ENCODE measurements at regions not wholly inside any gene's neighbourhood (a gene's known extent, or its start where the extent isn't known, plus 50 kb on each side); places are given as distances from the start of the nearest gene placed in this dataset.

- Histone ChIP-seq H3K27me3 (ENCODE audit: control insufficient read depth, insufficient read depth, low read length) (no peaks in the 10 kb centered on the region), H3K36me3 (ENCODE audit: control insufficient read depth, insufficient read depth, low read length) (peaks cover 4% of the 10 kb centered on the region; the same call in 1 of the 2 replicates), H3K9me3 (ENCODE audit: control insufficient read depth, insufficient read depth, low read length) (no peaks in the 10 kb centered on the region), H3K4me1 (ENCODE audit: control insufficient read depth, insufficient read depth, low read length) (peaks cover 7% of the 10 kb centered on the region), H3K4me3 (ENCODE audit: low read length) (no peak overlapping the region), H3K27ac (ENCODE audit: low read length) (no peak overlapping the region)
- DNase-seq (ENCODE audit: low read depth, low spot score) = no peak
- no CpG with 5 or more reads among the region's 4 CpGs for WGBS (ENCODE audit: insufficient coverage, insufficient read length)
These were observed 289.1 kb upstream of the RTL1 start for GRCh38 chr14:101192661-101193000.

- DNase-seq (ENCODE audit: low read depth, low spot score) = no peak
- Histone ChIP-seq H3K4me1 (ENCODE audit: control insufficient read depth, insufficient read depth, low read length) (peaks cover 7% of the 10 kb centered on the region), H3K36me3 (ENCODE audit: control insufficient read depth, insufficient read depth, low read length) (peaks cover 4% of the 10 kb centered on the region; the same call in 1 of the 2 replicates), H3K27ac (ENCODE audit: low read length) (no peak overlapping the region), H3K27me3 (ENCODE audit: control insufficient read depth, insufficient read depth, low read length) (no peaks in the 10 kb centered on the region), H3K4me3 (ENCODE audit: low read length) (no peak overlapping the region), H3K9me3 (ENCODE audit: control insufficient read depth, insufficient read depth, low read length) (no peaks in the 10 kb centered on the region)
- no CpG with 5 or more reads among the region's 16 CpGs for WGBS (ENCODE audit: insufficient coverage, insufficient read length)
These were observed 289.8 kb upstream of the RTL1 start for GRCh38 chr14:101193106-101193844.

GRCh38 chr14:101193845-101194372 lies 290.4 kb upstream of the RTL1 start:
- Histone ChIP-seq H3K36me3 (ENCODE audit: control insufficient read depth, insufficient read depth, low read length) (peaks cover 4% of the 10 kb centered on the region; the same call in 1 of the 2 replicates), H3K4me3 (ENCODE audit: low read length) (no peak overlapping the region), H3K4me1 (ENCODE audit: control insufficient read depth, insufficient read depth, low read length) (peaks cover 7% of the 10 kb centered on the region), H3K9me3 (ENCODE audit: control insufficient read depth, insufficient read depth, low read length) (no peaks in the 10 kb centered on the region), H3K27ac (ENCODE audit: low read length) (no peak overlapping the region), H3K27me3 (ENCODE audit: control insufficient read depth, insufficient read depth, low read length) (no peaks in the 10 kb centered on the region)
- DNase-seq (ENCODE audit: low read depth, low spot score) = no peak
- WGBS (ENCODE audit: insufficient coverage, insufficient read length) = no CpG with 5 or more reads among the region's 15 CpGs

- WGBS (ENCODE audit: insufficient coverage, insufficient read length) = no CpG with 5 or more reads among the region's 20 CpGs
- Histone ChIP-seq H3K27me3 (ENCODE audit: control insufficient read depth, insufficient read depth, low read length) (no peaks in the 10 kb centered on the region), H3K36me3 (ENCODE audit: control insufficient read depth, insufficient read depth, low read length) (peaks cover 4% of the 10 kb centered on the region; the same call in 1 of the 2 replicates), H3K4me3 (ENCODE audit: low read length) (no peak overlapping the region), H3K9me3 (ENCODE audit: control insufficient read depth, insufficient read depth, low read length) (no peaks in the 10 kb centered on the region), H3K27ac (ENCODE audit: low read length) (no peak overlapping the region), H3K4me1 (ENCODE audit: control insufficient read depth, insufficient read depth, low read length) (peaks cover 7% of the 10 kb centered on the region)
- DNase-seq (ENCODE audit: low read depth, low spot score) = no peak
These were observed 291.1 kb upstream of the RTL1 start for GRCh38 chr14:101194373-101195308.

GRCh38 chr14:101195309-101195901 lies 291.9 kb upstream of the RTL1 start:
- Histone ChIP-seq H3K27me3 (ENCODE audit: control insufficient read depth, insufficient read depth, low read length) (no peaks in the 10 kb centered on the region), H3K27ac (ENCODE audit: low read length) (no peak overlapping the region), H3K4me3 (ENCODE audit: low read length) (no peak overlapping the region), H3K4me1 (ENCODE audit: control insufficient read depth, insufficient read depth, low read length) (peaks cover 7% of the 10 kb centered on the region), H3K9me3 (ENCODE audit: control insufficient read depth, insufficient read depth, low read length) (no peaks in the 10 kb centered on the region), H3K36me3 (ENCODE audit: control insufficient read depth, insufficient read depth, low read length) (peaks cover 4% of the 10 kb centered on the region; the same call in 1 of the 2 replicates)
- no peak for DNase-seq (ENCODE audit: low read depth, low spot score)
- WGBS (ENCODE audit: insufficient coverage, insufficient read length) = no CpG with 5 or more reads among the region's 12 CpGs

- DNase-seq (ENCODE audit: low read depth, low spot score) = no peak
- Histone ChIP-seq H3K27me3 (ENCODE audit: control insufficient read depth, insufficient read depth, low read length) (no peaks in the 10 kb centered on the region), H3K9me3 (ENCODE audit: control insufficient read depth, insufficient read depth, low read length) (no peaks in the 10 kb centered on the region), H3K4me3 (ENCODE audit: low read length) (no peak overlapping the region), H3K36me3 (ENCODE audit: control insufficient read depth, insufficient read depth, low read length) (peaks cover 4% of the 10 kb centered on the region; the same call in 1 of the 2 replicates), H3K4me1 (ENCODE audit: control insufficient read depth, insufficient read depth, low read length) (peaks cover 7% of the 10 kb centered on the region), H3K27ac (ENCODE audit: low read length) (no peak overlapping the region)
- no CpG with 5 or more reads among the region's 11 CpGs for WGBS (ENCODE audit: insufficient coverage, insufficient read length)
These were observed 292.7 kb upstream of the RTL1 start for GRCh38 chr14:101196051-101196712.

GRCh38 chr14:101196795-101197590 lies 293.5 kb upstream of the RTL1 start:
- H3K4me1 ChIP-seq (ENCODE audit: control insufficient read depth, insufficient read depth, low read length) = peaks cover 7% of the 10 kb centered on the region
- no peak overlapping the region for H3K27ac ChIP-seq (ENCODE audit: low read length)
- peaks cover 4% of the 10 kb centered on the region; the same call in 1 of the 2 replicates for H3K36me3 ChIP-seq (ENCODE audit: control insufficient read depth, insufficient read depth, low read length)
- H3K9me3 ChIP-seq (ENCODE audit: control insufficient read depth, insufficient read depth, low read length) = no peaks in the 10 kb centered on the region
- WGBS (ENCODE audit: insufficient coverage, insufficient read length) = no CpG with 5 or more reads among the region's 11 CpGs
- DNase-seq (ENCODE audit: low read depth, low spot score) = no peak
- no peak overlapping the region for H3K4me3 ChIP-seq (ENCODE audit: low read length)
- H3K27me3 ChIP-seq (ENCODE audit: control insufficient read depth, insufficient read depth, low read length) = no peaks in the 10 kb centered on the region

- H3K27ac ChIP-seq (ENCODE audit: low read length) = no peak overlapping the region
- no CpG with 5 or more reads among the region's 18 CpGs for whole genome bisulfite sequencing (ENCODE audit: insufficient coverage, insufficient read length)
- DNase-seq (ENCODE audit: low read depth, low spot score) = no peak
These were observed 294.3 kb upstream of the RTL1 start for GRCh38 chr14:101197595-101198397.

More at GRCh38 chr14:101197595-101198397, 294.3 kb upstream of the RTL1 start:
- H3K4me1 ChIP-seq (ENCODE audit: control insufficient read depth, insufficient read depth, low read length) = peaks cover 7% of the 10 kb centered on the region
- no peaks in the 10 kb centered on the region for H3K27me3 ChIP-seq (ENCODE audit: control insufficient read depth, insufficient read depth, low read length)
- H3K36me3 ChIP-seq (ENCODE audit: control insufficient read depth, insufficient read depth, low read length) = peaks cover 4% of the 10 kb centered on the region; the same call in 1 of the 2 replicates
- H3K9me3 ChIP-seq (ENCODE audit: control insufficient read depth, insufficient read depth, low read length) = no peaks in the 10 kb centered on the region
- no peak overlapping the region for H3K4me3 ChIP-seq (ENCODE audit: low read length)
